Hepatocyte (in vitro differentiated cells): ENCODE measurements at regions not wholly inside any gene's neighbourhood (a gene's known extent, or its start where the extent isn't known, plus 50 kb on each side); places are given as distances from the start of the nearest gene placed in this dataset.

ENCODE experiments used
- EZH2 ChIP-seq: fragments of 200-600 bp; sonication (generic); IDR thresholded peaks from 2 replicates; pipeline ENCODE4 v1.6.1; 2016; ENCODE audit warnings: antibody characterized with exemption, mild to moderate bottlenecking, borderline replicate concordance
- TF ChIP-seq, protein P1 (sequence below): fragments of 200-600 bp; sonication (generic); IDR thresholded peaks from 2 replicates; pipeline ENCODE4 v1.5.1; 2016; ENCODE audit warnings: antibody characterized with exemption, mild to moderate bottlenecking; ENCODE audit not compliant: poor library complexity

DNA sequence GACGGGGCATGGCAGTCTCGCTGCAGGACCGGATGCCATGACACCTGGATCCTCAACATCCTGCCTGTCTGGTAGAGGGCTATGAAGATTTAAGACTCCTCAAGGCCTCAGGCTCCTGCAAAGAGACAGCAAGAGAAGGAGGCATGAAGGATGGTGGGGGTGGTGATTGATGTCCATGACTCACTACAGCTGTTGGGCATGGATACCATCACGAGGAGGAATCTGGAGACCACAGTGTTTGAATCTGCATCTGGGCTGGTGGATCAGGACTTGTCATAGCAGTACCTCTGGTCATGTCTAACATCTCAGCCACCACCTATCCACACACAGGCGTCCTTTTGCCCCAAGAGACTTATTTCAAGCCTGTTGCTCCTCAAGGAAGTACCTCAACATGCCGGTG lies 50.2 kb upstream of the WSCD1 start:
- TF ChIP-seq, protein P1, sequence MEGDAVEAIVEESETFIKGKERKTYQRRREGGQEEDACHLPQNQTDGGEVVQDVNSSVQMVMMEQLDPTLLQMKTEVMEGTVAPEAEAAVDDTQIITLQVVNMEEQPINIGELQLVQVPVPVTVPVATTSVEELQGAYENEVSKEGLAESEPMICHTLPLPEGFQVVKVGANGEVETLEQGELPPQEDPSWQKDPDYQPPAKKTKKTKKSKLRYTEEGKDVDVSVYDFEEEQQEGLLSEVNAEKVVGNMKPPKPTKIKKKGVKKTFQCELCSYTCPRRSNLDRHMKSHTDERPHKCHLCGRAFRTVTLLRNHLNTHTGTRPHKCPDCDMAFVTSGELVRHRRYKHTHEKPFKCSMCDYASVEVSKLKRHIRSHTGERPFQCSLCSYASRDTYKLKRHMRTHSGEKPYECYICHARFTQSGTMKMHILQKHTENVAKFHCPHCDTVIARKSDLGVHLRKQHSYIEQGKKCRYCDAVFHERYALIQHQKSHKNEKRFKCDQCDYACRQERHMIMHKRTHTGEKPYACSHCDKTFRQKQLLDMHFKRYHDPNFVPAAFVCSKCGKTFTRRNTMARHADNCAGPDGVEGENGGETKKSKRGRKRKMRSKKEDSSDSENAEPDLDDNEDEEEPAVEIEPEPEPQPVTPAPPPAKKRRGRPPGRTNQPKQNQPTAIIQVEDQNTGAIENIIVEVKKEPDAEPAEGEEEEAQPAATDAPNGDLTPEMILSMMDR = no peak
- TF ChIP-seq EZH2 = no peak
